Loucy (cell line): ENCODE measurements at regions not wholly inside any gene's neighbourhood (a gene's known extent, or its start where the extent isn't known, plus 50 kb on each side); places are given as distances from the start of the nearest gene placed in this dataset.

ENCODE experiments used
- H2AFZ ChIP-seq: fragments of 200-600 bp; sonication (generic); 2 replicates; pipeline ENCODE4 v1.6.0; 2016; ENCODE audit warnings: antibody characterized with exemption, mild to moderate bottlenecking, low read length, moderate library complexity
- H3F3A ChIP-seq: fragments of 200-600 bp; 2 replicates; pipeline ENCODE4 v1.6.0; 2016; ENCODE audit warnings: antibody characterized with exemption, low read depth, mild to moderate bottlenecking
- H3K27me3 ChIP-seq: fragments of 200-600 bp; sonication (generic); 2 replicates; pipeline ENCODE4 v1.6.1; 2014; ENCODE audit warnings: low read length, mild to moderate bottlenecking; ENCODE audit not compliant: insufficient read depth, poor library complexity, severe bottlenecking
- H3K36me3 ChIP-seq: fragments of 200-600 bp; sonication (generic); 2 replicates; pipeline ENCODE4 v1.6.1; 2016; ENCODE audit warnings: low read length; ENCODE audit not compliant: insufficient read depth
- H3K4me1 ChIP-seq: fragments of 200-600 bp; sonication (generic); 2 replicates; pipeline ENCODE4 v1.5.1; 2014; ENCODE audit warnings: low read length, mild to moderate bottlenecking; ENCODE audit not compliant: insufficient read depth, poor library complexity, severe bottlenecking
- H3K4me2 ChIP-seq: fragments of 200-600 bp; sonication (generic); 2 replicates; pipeline ENCODE4 v1.6.0; 2014; ENCODE audit warnings: antibody characterized with exemption, low read length, low read depth, mild to moderate bottlenecking; ENCODE audit not compliant: poor library complexity, severe bottlenecking
- H3K4me3 ChIP-seq: fragments of 200-600 bp; sonication (generic); 2 replicates; pipeline ENCODE4 v1.5.1; 2014; ENCODE audit warnings: low read length, mild to moderate bottlenecking, mixed read lengths; ENCODE audit not compliant: poor library complexity, severe bottlenecking
- H3K79me2 ChIP-seq: fragments of 200-600 bp; sonication (generic); 2 replicates; pipeline ENCODE4 v1.6.1; 2014; ENCODE audit warnings: low read length; ENCODE audit not compliant: insufficient read depth
- H3K9ac ChIP-seq: fragments of 200-600 bp; sonication (generic); 2 replicates; pipeline ENCODE4 v1.6.0; 2014; ENCODE audit warnings: mild to moderate bottlenecking, low read depth, low read length, moderate library complexity; ENCODE audit not compliant: poor library complexity, severe bottlenecking
- H3K9me2 ChIP-seq: fragments of 200-600 bp; sonication (generic); replicated peaks from 2 replicates; pipeline ENCODE4 v1.6.1; 2016; ENCODE audit warnings: low read depth, low read length, mixed read lengths
- H3K9me3 ChIP-seq: fragments of 200-600 bp; sonication (generic); 2 replicates; pipeline ENCODE4 v1.6.1; 2014; ENCODE audit warnings: mild to moderate bottlenecking, antibody characterized with exemption, low read length, low read depth; ENCODE audit not compliant: insufficient read depth
- H4K20me1 ChIP-seq: fragments of 200-600 bp; sonication (generic); 2 replicates; pipeline ENCODE4 v1.6.0; 2014; ENCODE audit warnings: antibody characterized with exemption, low read length, mild to moderate bottlenecking; ENCODE audit not compliant: insufficient read depth, poor library complexity, severe bottlenecking
- EZH2phosphoT487 ChIP-seq: fragments of 200-600 bp; IDR thresholded peaks from 2 replicates; pipeline ENCODE4 v1.6.1; 2018; ENCODE audit warnings: antibody characterized with exemption, mild to moderate bottlenecking, moderate library complexity, borderline replicate concordance
- TF ChIP-seq, protein P1 (sequence below): fragments of 200-600 bp; sonication (generic); conservative IDR thresholded peaks from 2 replicates; pipeline ENCODE4 v1.5.1; 2014; ENCODE audit warnings: mild to moderate bottlenecking, antibody characterized with exemption, low read length

DNA sequence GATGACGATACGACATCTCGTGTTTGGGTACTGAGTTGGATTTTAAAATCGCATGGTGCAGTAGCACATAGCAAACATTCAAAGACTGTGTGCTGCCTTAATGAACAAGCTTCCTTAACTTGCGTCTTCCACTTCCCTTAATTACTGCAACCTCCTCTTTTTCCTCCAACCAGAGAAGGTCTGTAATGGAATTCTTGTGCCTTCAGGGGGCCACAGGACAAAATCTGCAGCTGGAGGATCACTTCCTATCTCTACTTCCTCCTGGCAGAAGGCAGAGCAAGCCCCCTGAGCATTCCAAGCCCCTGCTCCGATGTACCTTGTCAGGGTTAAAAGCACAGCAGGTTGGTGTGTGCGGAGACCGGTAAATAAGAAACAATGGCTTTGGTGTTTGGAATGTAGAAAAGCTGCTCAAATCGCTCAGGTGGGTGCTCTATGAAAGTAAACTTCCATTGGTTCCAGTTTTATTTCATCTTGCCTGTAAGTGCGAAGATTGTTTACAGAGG is 151.3 kb upstream of the UQCRFS1 start:
- Histone ChIP-seq H3K36me3 (no peaks in the 10 kb centered on the region), H3F3A (no peaks in the 10 kb centered on the region), H3K4me1 (no peaks in the 10 kb centered on the region), H3K9ac (no peak overlapping the region), H4K20me1 (no peaks in the 10 kb centered on the region), H3K4me3 (no peak overlapping the region), H2AFZ (no peak overlapping the region), H3K9me3 (0 out of 2 replicates have a peak, but pooled peaks cover 3% of the 10 kb centered on the region), H3K79me2 (no peaks in the 10 kb centered on the region), H3K27me3 (no peaks in the 10 kb centered on the region), H3K9me2 (no peaks in the 10 kb centered on the region), H3K4me2 (no peak overlapping the region)
- no peak for TF ChIP-seq EZH2phosphoT487
- TF ChIP-seq, protein P1, sequence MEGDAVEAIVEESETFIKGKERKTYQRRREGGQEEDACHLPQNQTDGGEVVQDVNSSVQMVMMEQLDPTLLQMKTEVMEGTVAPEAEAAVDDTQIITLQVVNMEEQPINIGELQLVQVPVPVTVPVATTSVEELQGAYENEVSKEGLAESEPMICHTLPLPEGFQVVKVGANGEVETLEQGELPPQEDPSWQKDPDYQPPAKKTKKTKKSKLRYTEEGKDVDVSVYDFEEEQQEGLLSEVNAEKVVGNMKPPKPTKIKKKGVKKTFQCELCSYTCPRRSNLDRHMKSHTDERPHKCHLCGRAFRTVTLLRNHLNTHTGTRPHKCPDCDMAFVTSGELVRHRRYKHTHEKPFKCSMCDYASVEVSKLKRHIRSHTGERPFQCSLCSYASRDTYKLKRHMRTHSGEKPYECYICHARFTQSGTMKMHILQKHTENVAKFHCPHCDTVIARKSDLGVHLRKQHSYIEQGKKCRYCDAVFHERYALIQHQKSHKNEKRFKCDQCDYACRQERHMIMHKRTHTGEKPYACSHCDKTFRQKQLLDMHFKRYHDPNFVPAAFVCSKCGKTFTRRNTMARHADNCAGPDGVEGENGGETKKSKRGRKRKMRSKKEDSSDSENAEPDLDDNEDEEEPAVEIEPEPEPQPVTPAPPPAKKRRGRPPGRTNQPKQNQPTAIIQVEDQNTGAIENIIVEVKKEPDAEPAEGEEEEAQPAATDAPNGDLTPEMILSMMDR = no peak

DNA sequence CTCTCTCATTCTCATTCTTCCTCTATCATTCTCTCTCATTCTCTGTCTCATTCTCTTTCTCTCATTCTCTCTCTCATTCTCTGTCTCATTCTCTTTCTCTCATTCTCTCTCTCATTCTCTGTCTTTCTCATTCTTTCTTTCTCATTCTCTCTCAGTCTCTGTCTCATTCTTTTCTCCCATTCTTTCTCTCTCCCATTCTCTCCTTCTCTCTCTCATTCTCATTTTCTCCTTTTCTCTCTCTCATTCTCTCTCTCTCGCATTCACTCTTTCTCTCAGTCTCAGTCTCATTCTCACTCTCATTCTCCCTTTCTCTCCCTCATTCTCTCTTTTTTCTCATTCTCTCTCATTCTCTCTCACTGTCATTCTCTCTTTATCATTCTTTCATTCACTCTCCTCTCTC is 152.0 kb upstream of the UQCRFS1 start:
- H3K79me2 ChIP-seq = no peaks in the 10 kb centered on the region
- H2AFZ ChIP-seq = no peak overlapping the region
- H3K9me3 ChIP-seq = 0 out of 2 replicates have a peak, but pooled peaks cover 3% of the 10 kb centered on the region
- H3K9me2 ChIP-seq = no peaks in the 10 kb centered on the region
- TF ChIP-seq, protein P1 = no peak
- no peak for TF ChIP-seq EZH2phosphoT487
- H4K20me1 ChIP-seq = no peaks in the 10 kb centered on the region
- H3K4me1 ChIP-seq = no peaks in the 10 kb centered on the region
- H3K27me3 ChIP-seq = no peaks in the 10 kb centered on the region
- H3K36me3 ChIP-seq = no peaks in the 10 kb centered on the region
- H3K4me2 ChIP-seq = no peak overlapping the region
- H3K4me3 ChIP-seq = no peak overlapping the region
- no peak overlapping the region for H3K9ac ChIP-seq
- no peaks in the 10 kb centered on the region for H3F3A ChIP-seq

DNA sequence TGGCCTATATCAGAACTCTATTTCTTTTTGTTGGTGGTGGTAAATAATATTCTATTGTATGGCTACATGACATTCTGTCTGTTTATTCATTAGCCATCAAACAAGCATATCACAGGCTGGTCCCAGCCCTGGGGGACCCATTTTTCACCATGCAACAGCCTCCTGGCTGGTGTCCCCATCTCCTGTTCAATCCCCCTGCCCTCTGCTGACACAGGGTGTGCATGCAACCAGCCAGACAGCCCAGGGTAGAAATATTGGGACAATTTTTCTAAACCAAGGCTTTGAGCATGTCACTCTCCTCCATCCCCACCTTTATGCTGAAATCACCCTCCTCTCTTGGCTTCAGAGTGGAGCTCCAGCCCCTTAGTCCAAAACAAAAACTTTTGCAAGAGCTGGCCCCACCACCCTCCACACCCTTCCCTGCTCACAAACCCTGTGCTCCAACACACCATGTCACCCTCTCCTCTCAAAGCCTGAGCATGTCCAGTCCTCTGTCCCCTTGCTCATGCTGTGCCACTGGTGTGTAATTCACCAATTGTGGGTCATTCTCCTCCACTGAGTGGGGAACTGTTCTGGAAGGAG is 153.0 kb upstream of the UQCRFS1 start:
- no peak for TF ChIP-seq EZH2phosphoT487
- TF ChIP-seq, protein P1 = no peak
- no peak overlapping the region for H3K4me2 ChIP-seq

More for the DNA sequence above, 153.0 kb upstream of the UQCRFS1 start:
- H3K36me3 ChIP-seq = no peaks in the 10 kb centered on the region
- no peaks in the 10 kb centered on the region for H3K4me1 ChIP-seq
- no peak overlapping the region for H3K9ac ChIP-seq
- H3K9me2 ChIP-seq = no peaks in the 10 kb centered on the region
- H3K9me3 ChIP-seq = no peaks in the 10 kb centered on the region
- H2AFZ ChIP-seq = no peak overlapping the region
- no peaks in the 10 kb centered on the region for H3F3A ChIP-seq
- H3K4me3 ChIP-seq = no peak overlapping the region
- no peaks in the 10 kb centered on the region for H4K20me1 ChIP-seq
- no peaks in the 10 kb centered on the region for H3K27me3 ChIP-seq
- no peaks in the 10 kb centered on the region for H3K79me2 ChIP-seq
